BE2C (cell line): ENCODE measurements at regions not wholly inside any gene's neighbourhood (a gene's known extent, or its start where the extent isn't known, plus 50 kb on each side); places are given as distances from the start of the nearest gene placed in this dataset.
"Not testable (repeated sequence)": the region's sequence is repeated elsewhere in the genome, so short reads cannot be mapped to it uniquely, and the experiment has no call there.

Source experiments
- DNase-seq: peaks from one replicate; pipeline ENCODE4 v3.0.0-alpha.2; 2020
- H3K27me3 ChIP-seq: fragments of 250-450 bp; sonication (Bioruptor Pico); 2 replicates; pipeline ENCODE4 v1.5.1; 2020; ENCODE audit warnings: mild to moderate bottlenecking
- H3K36me3 ChIP-seq: fragments of 250-450 bp; sonication (Bioruptor Pico); 2 replicates; pipeline ENCODE4 v1.5.1; 2020; ENCODE audit warnings: mild to moderate bottlenecking
- H3K4me1 ChIP-seq: fragments of 250-450 bp; sonication (Bioruptor Pico); 2 replicates; pipeline ENCODE4 v1.5.1; 2020
- H3K4me3 ChIP-seq: 2 replicates; pipeline ENCODE4 v1.5.1; 2011; ENCODE audit warnings: low read depth, low read length
- H3K9me3 ChIP-seq: fragments of 250-450 bp; sonication (Bioruptor Pico); 2 replicates; pipeline ENCODE4 v1.5.1; 2020
- CTCF ChIP-seq: IDR thresholded peaks from 2 replicates; pipeline ENCODE4 v1.5.1; 2012; ENCODE audit warnings: mild to moderate bottlenecking, low read depth, low read length

GRCh38 chr12:115377230-115377629 is 693.3 kb upstream of the TBX3 start:
- Histone ChIP-seq H3K36me3 (no peaks in the 10 kb centered on the region), H3K4me3 (no peak overlapping the region), H3K27me3 (no peaks in the 10 kb centered on the region), H3K4me1 (peaks cover 21% of the 10 kb centered on the region), H3K9me3 (no peaks in the 10 kb centered on the region; the same call in 1 of the 2 replicates)
- TF ChIP-seq CTCF = no peak
- DNase-seq = no peak

GRCh38 chr12:115375186-115375991 is 691.4 kb upstream of the TBX3 start:
- Histone ChIP-seq H3K4me1 (peaks cover 37% of the 10 kb centered on the region), H3K4me3 (no peak overlapping the region), H3K36me3 (no peaks in the 10 kb centered on the region), H3K27me3 (no peaks in the 10 kb centered on the region), H3K9me3 (no peaks in the 10 kb centered on the region; the same call in 1 of the 2 replicates)
- DNase-seq = no peak
- no peak for TF ChIP-seq CTCF

DNA sequence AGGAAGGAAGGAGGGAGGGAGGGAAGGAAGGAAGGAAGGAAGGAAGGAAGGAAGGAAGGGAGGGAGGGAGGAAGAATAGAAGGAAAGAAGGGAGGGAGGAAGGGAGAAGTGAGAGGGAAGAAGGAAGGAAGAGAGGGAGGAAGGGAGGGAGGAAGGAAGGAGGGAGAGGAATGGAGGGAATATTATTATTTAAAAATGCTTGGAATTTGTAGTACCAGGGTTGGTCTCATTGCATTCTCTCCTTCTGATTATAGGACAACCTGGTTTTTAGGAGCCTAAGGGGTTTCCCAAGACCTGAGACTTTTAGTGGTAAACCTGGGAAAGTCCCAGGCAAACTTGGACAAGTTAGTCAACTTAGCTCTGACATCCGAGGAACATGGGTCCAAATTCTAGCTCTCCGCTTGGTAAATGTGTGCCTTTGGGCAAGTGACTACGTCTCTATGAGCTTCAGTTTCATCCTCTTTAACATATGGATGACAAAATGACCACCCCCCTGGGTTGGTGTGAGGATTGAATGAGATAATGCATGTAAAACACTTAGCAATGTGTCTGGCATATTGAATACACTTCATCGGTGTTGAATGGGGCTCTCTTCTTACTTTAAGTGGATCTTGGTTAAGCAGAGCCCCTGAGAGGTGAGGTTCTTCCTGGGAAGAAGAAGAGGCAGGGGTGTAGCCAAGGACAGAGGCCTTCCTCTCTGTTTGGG is 690.7 kb upstream of the TBX3 start:
- no peak for DNase-seq
- H3K4me1 ChIP-seq = peaks cover 42% of the 10 kb centered on the region
- no peaks in the 10 kb centered on the region; the same call in 1 of the 2 replicates for H3K9me3 ChIP-seq
- no peaks in the 10 kb centered on the region for H3K27me3 ChIP-seq
- H3K4me3 ChIP-seq = no peak overlapping the region
- no peak for TF ChIP-seq CTCF
- H3K36me3 ChIP-seq = no peaks in the 10 kb centered on the region

GRCh38 chr12:115371711-115372110 is 687.7 kb upstream of the TBX3 start:
- peaks cover 7% of the 10 kb centered on the region for H3K9me3 ChIP-seq
- no peak for DNase-seq
- no peaks in the 10 kb centered on the region for H3K27me3 ChIP-seq
- H3K4me1 ChIP-seq = peaks cover 31% of the 10 kb centered on the region
- H3K36me3 ChIP-seq = no peaks in the 10 kb centered on the region
- no peak for TF ChIP-seq CTCF
- no peak overlapping the region for H3K4me3 ChIP-seq

DNA sequence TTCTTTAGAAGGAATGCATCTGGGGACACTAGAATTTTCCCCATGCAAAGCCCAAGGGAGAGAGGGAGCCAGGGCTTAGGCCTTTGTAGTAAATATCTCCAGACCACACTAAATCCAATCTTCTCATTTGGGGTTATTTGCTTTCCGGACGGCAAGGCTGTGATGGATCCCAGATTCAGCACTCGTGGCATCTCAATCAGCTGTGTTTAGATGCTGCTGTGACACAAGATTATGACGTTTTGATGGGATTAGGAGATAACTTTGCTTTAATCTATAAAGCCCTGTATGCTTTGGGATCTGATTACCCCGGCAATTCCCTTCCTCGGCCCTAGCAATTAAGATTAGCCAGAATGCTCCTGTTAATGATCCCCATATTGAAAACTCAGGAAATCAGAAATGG is 686.7 kb upstream of the TBX3 start:
- H3K4me1 ChIP-seq = peaks cover 29% of the 10 kb centered on the region
- H3K4me3 ChIP-seq = no peak overlapping the region
- no peak for TF ChIP-seq CTCF
- no peaks in the 10 kb centered on the region for H3K36me3 ChIP-seq
- DNase-seq = no peak
- peaks cover 7% of the 10 kb centered on the region for H3K9me3 ChIP-seq
- H3K27me3 ChIP-seq = no peaks in the 10 kb centered on the region

- H3K27me3 ChIP-seq = no peaks in the 10 kb centered on the region
- H3K36me3 ChIP-seq = no peaks in the 10 kb centered on the region
- DNase-seq = no peak
- peaks cover 7% of the 10 kb centered on the region for H3K9me3 ChIP-seq
- no peak overlapping the region for H3K4me3 ChIP-seq
- peaks cover 25% of the 10 kb centered on the region for H3K4me1 ChIP-seq
- no peak for TF ChIP-seq CTCF
These were observed 686.2 kb upstream of the TBX3 start for GRCh38 chr12:115370207-115370606.

DNA sequence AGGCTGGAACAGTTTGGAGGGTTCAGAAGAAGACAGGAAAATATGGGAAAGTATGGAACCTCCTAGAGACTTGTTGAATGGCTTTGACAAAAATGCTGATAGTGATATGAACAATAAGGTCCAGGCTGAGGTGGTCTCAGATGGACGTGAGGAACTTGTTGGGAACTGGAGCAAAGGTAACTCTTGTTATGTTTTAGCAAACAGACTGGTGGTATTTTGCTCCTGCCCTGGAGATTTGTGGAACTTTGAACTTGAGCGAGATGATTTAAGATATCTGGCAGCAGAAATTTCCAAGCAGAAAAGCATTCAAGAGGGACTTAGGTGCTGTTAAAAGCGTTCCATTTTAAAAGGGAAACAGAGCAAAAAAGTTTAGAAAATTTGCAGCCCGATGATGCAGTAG is 682.3 kb upstream of the TBX3 start:
- not testable (repeated sequence) for DNase-seq, H3K36me3 ChIP-seq, H3K4me3 ChIP-seq, H3K27me3 ChIP-seq, H3K9me3 ChIP-seq
- peaks cover 20% of the 10 kb centered on the region for H3K4me1 ChIP-seq

DNA sequence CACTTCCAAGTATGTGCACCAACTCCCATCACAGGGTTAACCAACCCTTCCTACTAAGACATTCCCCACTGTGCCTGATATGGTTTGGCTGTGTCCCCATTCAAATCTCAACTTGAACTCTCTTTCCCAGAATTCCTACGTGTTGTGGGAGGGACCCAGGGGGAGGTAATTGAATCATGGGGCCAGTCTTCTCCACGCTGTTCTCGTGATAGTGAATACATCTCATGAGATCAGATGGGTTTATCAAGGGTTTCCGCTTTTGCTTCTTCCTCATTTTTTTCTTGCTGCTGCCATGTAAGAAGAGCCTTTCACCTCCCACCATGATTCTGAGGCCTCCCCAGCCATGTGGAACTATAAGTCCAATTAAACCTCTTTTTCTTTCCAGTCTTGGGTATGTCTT is 681.8 kb upstream of the TBX3 start:
- not testable (repeated sequence) for DNase-seq

More for the DNA sequence above, 681.8 kb upstream of the TBX3 start:
- H3K9me3 ChIP-seq, H3K4me3 ChIP-seq, H3K27me3 ChIP-seq, H3K36me3 ChIP-seq: not testable (repeated sequence)
- H3K4me1 ChIP-seq = peaks cover 15% of the 10 kb centered on the region
